Spleen (tissue), 7 donors: ENCODE measurements at regions not wholly inside any gene's neighbourhood (a gene's known extent, or its start where the extent isn't known, plus 50 kb on each side); places are given as distances from the start of the nearest gene placed in this dataset.

Experiments used
- CTCF ChIP-seq, 11 experiments: fragments of 200-600 bp in 7 of 11; fragments of 450-650 bp in 4 of 11; sonication (generic) in 4 of 11; IDR thresholded peaks in 8 of 11; conservative IDR thresholded peaks in 3 of 11; 1 replicate in 7 of 11; 2 replicates in 4 of 11; pipeline versions ENCODE4 v1.4.0 to v1.8.0; 2016 to 2021; ENCODE audit warnings: antibody characterized with exemption in 11 of 11, inconsistent platforms in 4 of 11, mild to moderate bottlenecking in 1 of 11
- POLR2A ChIP-seq, 3 donors: fragments of 450-650 bp; IDR thresholded peaks; one replicate each; pipeline ENCODE4 v1.5.1; 2017; ENCODE audit warnings: antibody characterized with exemption in 3 of 3, mild to moderate bottlenecking in 1 of 3
- POLR2AphosphoS5 ChIP-seq, 3 donors: sonication (generic); formaldehyde crosslinking; IDR thresholded peaks; one replicate each; pipeline ENCODE4 v1.5.1; 2017; ENCODE audit warnings: antibody characterized with exemption in 3 of 3
- donor health status: DM: no; HTN: no; CAD: no; lungs with moderate emphysema.
- donor health status: DM: no; HTN: no; CAD: no.
- donor health status: DM: no; HTN: no; CAD: no.

GRCh38 chr10:64996886-64997285, 1475.7 kb downstream of the REEP3 start:
- TF ChIP-seq CTCF (IDR thresholded peaks at IDR 0.05 in 8 of 11, conservative IDR thresholded peaks at IDR 0.05 in 3 of 11): no peak
- no peak for TF ChIP-seq POLR2AphosphoS5 (IDR thresholded peaks at IDR 0.05)
- TF ChIP-seq POLR2A (IDR thresholded peaks at IDR 0.05): no peak
